Mesenchymal stem cell (in vitro differentiated cells and primary cell): ENCODE measurements at regions not wholly inside any gene's neighbourhood (a gene's known extent, or its start where the extent isn't known, plus 50 kb on each side); places are given as distances from the start of the nearest gene placed in this dataset.
A peak's percentile ranks its signal among the peaks of the same experiment; 100 is the strongest.

Experiments used
- DNase-seq: peaks from one replicate; pipeline ENCODE4 v3.0.0-alpha.2; 2013
- H2AFZ ChIP-seq: one replicate; pipeline ENCODE4 v1.6.1; 2013; ENCODE audit warnings: low read depth, mild to moderate bottlenecking, control low read depth, inconsistent platforms, low read length, moderate library complexity
- H2AK5ac ChIP-seq: 2 replicates; pipeline ENCODE4 v1.6.1; 2013; ENCODE audit warnings: low read length, moderate library complexity, mild to moderate bottlenecking, inconsistent platforms; ENCODE audit not compliant: severe bottlenecking
- H2BK120ac ChIP-seq: one replicate; pipeline ENCODE4 v1.6.1; 2013; ENCODE audit warnings: low read depth, mild to moderate bottlenecking, inconsistent platforms, low read length, moderate library complexity
- H2BK12ac ChIP-seq, 2 experiments: one replicate each; pipeline ENCODE4 v1.6.1; 2013; ENCODE audit warnings: inconsistent platforms in 2 of 2, low read length in 2 of 2, mild to moderate bottlenecking in 2 of 2, moderate library complexity in 2 of 2, control low read depth in 1 of 2
- H2BK15ac ChIP-seq: one replicate; pipeline ENCODE4 v1.6.1; 2013; ENCODE audit warnings: mild to moderate bottlenecking, low read depth, inconsistent platforms; ENCODE audit not compliant: poor library complexity, severe bottlenecking
- H2BK5ac ChIP-seq: 2 replicates; pipeline ENCODE4 v1.6.1; 2013; ENCODE audit warnings: low read depth, mild to moderate bottlenecking, low read length, control low read depth, inconsistent platforms; ENCODE audit not compliant: poor library complexity, severe bottlenecking
- H3K14ac ChIP-seq, 2 experiments: one replicate each; pipeline ENCODE4 v1.6.1; 2013; ENCODE audit warnings: inconsistent platforms in 2 of 2, low read length in 2 of 2, control low read depth in 1 of 2, mild to moderate bottlenecking in 1 of 2, moderate library complexity in 1 of 2
- H3K18ac ChIP-seq, 2 experiments: one replicate each; pipeline ENCODE4 v1.6.1; 2013; ENCODE audit warnings: inconsistent platforms in 2 of 2, low read length in 2 of 2, control low read depth in 1 of 2, low read depth in 1 of 2, mild to moderate bottlenecking in 1 of 2
- H3K23ac ChIP-seq, 2 experiments: one replicate each; pipeline ENCODE4 v1.6.1; 2013; ENCODE audit warnings: inconsistent platforms in 2 of 2, low read length in 2 of 2, mild to moderate bottlenecking in 2 of 2, moderate library complexity in 2 of 2, control low read depth in 1 of 2
- H3K27ac ChIP-seq: 2 replicates; pipeline ENCODE4 v1.5.1; 2013; ENCODE audit warnings: mild to moderate bottlenecking, moderate library complexity, low read length, control low read depth, inconsistent platforms; ENCODE audit not compliant: poor library complexity, severe bottlenecking
- H3K27me3 ChIP-seq, 2 experiments: 2 replicates each; pipeline versions ENCODE4 v1.6.1 to v1.7.0; 2013; ENCODE audit warnings: low read length in 2 of 2, mild to moderate bottlenecking in 2 of 2, moderate library complexity in 2 of 2, control low read depth in 1 of 2, inconsistent platforms in 1 of 2; ENCODE audit not compliant: control insufficient read depth in 1 of 2, insufficient read depth in 1 of 2
- H3K36me3 ChIP-seq, 2 experiments: 2 replicates each; pipeline versions ENCODE4 v1.6.1 to v1.7.0; 2013; ENCODE audit warnings: low read length in 2 of 2, control low read depth in 1 of 2, inconsistent platforms in 1 of 2, low read depth in 1 of 2, mild to moderate bottlenecking in 1 of 2; ENCODE audit not compliant: insufficient read depth in 2 of 2, control insufficient read depth in 1 of 2
- H3K4ac ChIP-seq, 2 experiments: one replicate each; pipeline ENCODE4 v1.6.1; 2013; ENCODE audit warnings: inconsistent platforms in 2 of 2, low read length in 2 of 2, mild to moderate bottlenecking in 2 of 2, moderate library complexity in 2 of 2, control low read depth in 1 of 2, low read depth in 1 of 2
- H3K4me1 ChIP-seq: 2 replicates; pipeline ENCODE4 v1.6.1; 2013; ENCODE audit warnings: low read depth, low read length, control low read depth; ENCODE audit not compliant: control insufficient read depth, insufficient read depth
- H3K4me2 ChIP-seq: 2 replicates; pipeline ENCODE4 v1.6.1; 2013; ENCODE audit warnings: low read length, mild to moderate bottlenecking, inconsistent platforms; ENCODE audit not compliant: poor library complexity, severe bottlenecking
- H3K4me3 ChIP-seq, 2 experiments: 2 replicates each; pipeline versions ENCODE4 v1.5.1 to v1.7.0; 2013; ENCODE audit warnings: low read length in 2 of 2, mild to moderate bottlenecking in 2 of 2, control low read depth in 1 of 2, low read depth in 1 of 2; ENCODE audit not compliant: insufficient read depth in 1 of 2
- H3K79me1 ChIP-seq: replicated peaks from 2 replicates; pipeline ENCODE4 v1.6.1; 2013; ENCODE audit warnings: mild to moderate bottlenecking, control low read depth, low read length, inconsistent platforms; ENCODE audit not compliant: poor library complexity, severe bottlenecking
- H3K9ac ChIP-seq: 2 replicates; pipeline ENCODE4 v1.7.0; 2013; ENCODE audit warnings: mild to moderate bottlenecking, low read length, moderate library complexity
- H3K9me3 ChIP-seq: 2 replicates; pipeline ENCODE4 v1.7.0; 2013; ENCODE audit warnings: mild to moderate bottlenecking, low read length; ENCODE audit not compliant: control insufficient read depth
- H4K8ac ChIP-seq: one replicate; pipeline ENCODE4 v1.6.1; 2013; ENCODE audit warnings: inconsistent platforms, mild to moderate bottlenecking, low read length, moderate library complexity
- H4K91ac ChIP-seq: one replicate; pipeline ENCODE4 v1.6.1; 2013; ENCODE audit warnings: mild to moderate bottlenecking, low read length, inconsistent platforms
- WGBS: methylation state at CpG from one replicate; pipeline ENCODE4 v1.1.7; 2013; ENCODE audit warnings: mixed read lengths; 5-methylcytosine and 5-hydroxymethylcytosine counted together

GRCh38 chr6:1257778-1258177, 54.1 kb upstream of the FOXQ1 start:
- H3K18ac ChIP-seq: no peak overlapping the region
- H2AFZ ChIP-seq: no peak overlapping the region
- no peak overlapping the region for H2BK12ac ChIP-seq
- no peaks in the 10 kb centered on the region for H3K79me1 ChIP-seq
- no peak overlapping the region for H2BK5ac ChIP-seq
- DNase-seq: no peak
- H3K14ac ChIP-seq: no peak overlapping the region
- no peak overlapping the region for H2BK120ac ChIP-seq
- H3K9ac ChIP-seq: no peak overlapping the region
- WGBS: 91% methylated on average over 7 of the region's 7 CpGs
- no peak overlapping the region for H3K23ac ChIP-seq
- H3K36me3 ChIP-seq: no peaks in the 10 kb centered on the region
- no peak overlapping the region for H3K4ac ChIP-seq
- H4K8ac ChIP-seq: no peak overlapping the region
- H3K27ac ChIP-seq: no peak overlapping the region
- no peak overlapping the region for H2AK5ac ChIP-seq
- H3K4me1 ChIP-seq: no peaks in the 10 kb centered on the region
- H3K4me2 ChIP-seq: no peak overlapping the region
- peaks cover 0 to 3% of the 10 kb centered on the region in 2 experiments for H3K27me3 ChIP-seq
- no peaks in the 10 kb centered on the region for H3K9me3 ChIP-seq
- H2BK15ac ChIP-seq: no peak overlapping the region
- no peak overlapping the region for H4K91ac ChIP-seq
- H3K4me3 ChIP-seq: no peak overlapping the region

- Histone ChIP-seq H3K18ac (no peak overlapping the region), H3K9me3 (no peaks in the 10 kb centered on the region), H3K27ac (no peak overlapping the region), H2AFZ (no peak overlapping the region), H3K4me1 (no peaks in the 10 kb centered on the region), H3K36me3 (no peaks in the 10 kb centered on the region), H3K9ac (no peak overlapping the region), H3K4me2 (no peak overlapping the region), H2BK5ac (no peak overlapping the region), H3K14ac (no peak overlapping the region), H3K23ac (no peak overlapping the region), H2BK120ac (no peak overlapping the region), H3K4ac (no peak overlapping the region), H2BK15ac (no peak overlapping the region), H3K27me3 (no peaks in the 10 kb centered on the region), H4K8ac (no peak overlapping the region), H2AK5ac (no peak overlapping the region), H4K91ac (no peak overlapping the region), H3K79me1 (no peaks in the 10 kb centered on the region), H3K4me3 (no peak overlapping the region), H2BK12ac (no peak overlapping the region)
- no peak for DNase-seq
- WGBS: 94% methylated on average over 8 of the region's 8 CpGs
Observed at GRCh38 chr6:1256435-1257008, 55.4 kb upstream of the FOXQ1 start.

DNA sequence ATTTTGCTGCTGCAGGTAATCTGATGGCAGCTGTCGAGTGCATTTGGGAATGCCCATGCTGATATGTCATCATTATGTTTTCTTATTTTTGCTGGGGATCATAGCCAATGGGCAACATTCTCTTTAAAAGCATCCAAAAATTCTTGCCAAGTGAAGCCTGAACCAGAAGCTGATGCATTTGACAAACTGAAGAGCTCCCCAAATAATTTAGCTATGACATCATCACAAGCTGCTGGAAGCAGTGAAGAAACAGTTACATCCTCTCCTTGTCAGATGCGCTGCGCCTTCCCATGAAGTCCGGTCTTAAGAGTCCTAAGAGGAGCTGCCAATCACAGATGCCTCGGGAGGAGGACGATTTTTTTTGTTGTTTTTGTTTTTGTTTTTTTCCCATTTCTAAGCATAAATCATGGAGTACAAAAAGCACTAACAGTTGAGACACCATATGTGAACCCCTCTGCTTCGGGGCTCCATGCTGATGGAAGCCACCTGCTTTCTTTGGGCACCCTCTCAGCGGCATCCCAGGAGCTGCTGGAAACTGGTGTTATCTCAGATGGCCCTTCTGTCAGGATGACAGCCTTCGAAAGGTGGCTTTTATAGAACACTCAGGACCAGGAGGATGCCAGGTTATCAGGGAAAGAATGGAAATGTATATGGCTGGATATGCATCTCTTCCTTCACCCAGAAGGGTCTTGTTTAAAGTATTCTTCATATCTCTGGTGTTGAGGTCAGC, 56.1 kb upstream of the FOXQ1 start:
- Histone ChIP-seq H3K27ac (no peak overlapping the region), H3K14ac (no peak overlapping the region), H4K8ac (no peak overlapping the region), H3K4me3 (no peak overlapping the region), H3K4me1 (no peaks in the 10 kb centered on the region), H3K9ac (no peak overlapping the region), H3K9me3 (no peaks in the 10 kb centered on the region), H2AK5ac (no peak overlapping the region), H3K18ac (no peak overlapping the region), H2BK5ac (no peak overlapping the region), H2AFZ (no peak overlapping the region), H3K79me1 (no peaks in the 10 kb centered on the region), H3K36me3 (no peaks in the 10 kb centered on the region), H2BK15ac (no peak overlapping the region), H4K91ac (no peak overlapping the region), H2BK12ac (no peak overlapping the region), H3K23ac (no peak overlapping the region), H3K27me3 (no peaks in the 10 kb centered on the region), H3K4me2 (no peak overlapping the region), H3K4ac (no peak overlapping the region), H2BK120ac (no peak overlapping the region)
- WGBS: 73% methylated on average over 7 of the region's 9 CpGs
- DNase-seq: peak; percentile 2

- Histone ChIP-seq H2AK5ac (no peak overlapping the region), H3K4ac (no peak overlapping the region), H3K79me1 (no peaks in the 10 kb centered on the region), H3K9ac (no peak overlapping the region), H3K4me3 (no peak overlapping the region), H3K18ac (no peak overlapping the region), H2AFZ (no peak overlapping the region), H3K27me3 (no peaks in the 10 kb centered on the region), H3K4me2 (no peak overlapping the region), H3K27ac (no peak overlapping the region), H2BK120ac (no peak overlapping the region), H3K36me3 (no peaks in the 10 kb centered on the region), H4K91ac (no peak overlapping the region), H4K8ac (no peak overlapping the region), H3K9me3 (no peaks in the 10 kb centered on the region), H3K23ac (no peak overlapping the region), H2BK15ac (no peak overlapping the region), H3K14ac (no peak overlapping the region), H2BK12ac (no peak overlapping the region), H2BK5ac (no peak overlapping the region), H3K4me1 (no peaks in the 10 kb centered on the region)
- WGBS: 80% methylated on average over 4 of the region's 4 CpGs
- DNase-seq: no peak
Observed at GRCh38 chr6:1254326-1254725, 57.6 kb upstream of the FOXQ1 start.
